GM19043 (cell line): ENCODE measurements at regions not wholly inside any gene's neighbourhood (a gene's known extent, or its start where the extent isn't known, plus 50 kb on each side); places are given as distances from the start of the nearest gene placed in this dataset.

Experiments
- ATAC-seq: cut with Tn5 transposase; IDR thresholded peaks from one replicate; pipeline ENCODE4 v1.9.1; 2021; ENCODE audit warnings: low read depth; ENCODE audit not compliant: unreplicated experiment

DNA sequence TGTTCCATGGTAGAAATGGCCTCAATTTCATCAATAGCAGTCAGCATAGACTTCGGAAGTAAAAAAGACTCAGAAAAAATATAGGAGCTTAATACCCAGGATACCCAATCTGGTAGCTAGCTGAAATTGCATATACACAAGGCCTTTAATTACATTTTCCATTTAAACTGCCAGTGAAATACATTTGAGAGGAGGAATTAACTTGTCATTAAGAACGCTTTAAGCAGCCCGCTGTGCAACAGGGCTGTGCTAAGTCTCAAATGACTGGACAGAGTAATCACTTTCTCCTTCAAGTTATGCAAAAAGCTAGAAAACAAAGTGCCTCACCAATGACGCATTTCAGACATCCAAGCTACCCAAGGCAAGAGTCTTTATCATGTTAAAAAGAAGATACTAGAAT is 558.8 kb downstream of the MBD2 start:
- no peak for ATAC-seq

DNA sequence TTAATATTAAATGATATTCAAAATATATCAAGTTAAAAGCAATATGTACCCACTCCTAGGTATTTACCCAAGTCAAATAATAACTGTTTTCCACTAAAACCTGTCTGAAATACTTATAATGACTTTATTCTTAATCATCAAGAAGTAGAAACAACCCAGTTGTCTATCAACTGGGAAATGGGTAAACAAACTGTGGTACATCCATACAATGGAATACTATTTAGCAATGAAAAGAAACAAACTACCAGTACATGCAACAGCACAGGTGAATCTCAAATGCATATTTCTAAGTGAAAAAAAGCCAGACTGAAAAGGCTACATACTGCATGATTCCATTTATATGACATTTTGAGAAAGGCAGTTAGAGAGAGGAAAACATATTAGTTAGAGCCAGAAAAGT is 559.9 kb downstream of the MBD2 start:
- no peak for ATAC-seq

DNA sequence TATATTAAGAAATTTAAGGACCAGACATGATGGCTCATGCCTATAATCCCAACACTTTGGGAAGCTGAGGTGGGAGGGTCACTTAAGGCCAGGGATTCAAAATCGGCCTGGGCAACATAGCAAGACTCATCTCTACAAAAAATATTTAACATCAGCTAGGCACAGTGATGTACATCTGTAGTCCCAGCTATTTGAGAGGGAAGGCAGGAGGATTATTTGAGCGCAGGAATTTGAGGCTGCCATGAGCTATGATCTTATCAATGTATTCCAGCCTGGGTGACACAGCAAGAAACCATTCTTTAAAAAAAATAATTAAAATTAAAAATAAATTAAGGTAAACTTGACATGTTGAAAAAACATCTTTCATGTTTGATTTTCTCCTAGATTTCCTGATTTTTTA is 564.2 kb downstream of the MBD2 start:
- no peak for ATAC-seq

DNA sequence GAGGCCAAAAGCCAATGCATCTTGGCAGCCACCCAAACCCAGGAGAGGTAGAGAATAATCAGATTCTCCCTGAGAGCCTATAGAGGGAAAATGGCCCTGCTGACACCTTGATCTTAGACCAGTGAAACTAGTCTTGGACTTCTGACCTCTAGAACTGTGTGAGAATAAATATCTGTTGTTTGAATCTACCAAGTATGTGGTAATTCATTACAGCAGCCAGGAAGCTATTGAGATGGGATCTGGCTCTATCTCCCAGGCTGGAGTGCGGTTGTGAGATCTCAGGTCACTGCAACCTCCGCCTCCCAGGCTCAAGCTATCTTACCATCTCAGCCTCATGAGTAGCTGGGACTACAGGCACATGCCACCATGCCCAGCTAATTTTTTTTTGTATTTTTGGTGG is 567.2 kb downstream of the MBD2 start:
- ATAC-seq = no peak

DNA sequence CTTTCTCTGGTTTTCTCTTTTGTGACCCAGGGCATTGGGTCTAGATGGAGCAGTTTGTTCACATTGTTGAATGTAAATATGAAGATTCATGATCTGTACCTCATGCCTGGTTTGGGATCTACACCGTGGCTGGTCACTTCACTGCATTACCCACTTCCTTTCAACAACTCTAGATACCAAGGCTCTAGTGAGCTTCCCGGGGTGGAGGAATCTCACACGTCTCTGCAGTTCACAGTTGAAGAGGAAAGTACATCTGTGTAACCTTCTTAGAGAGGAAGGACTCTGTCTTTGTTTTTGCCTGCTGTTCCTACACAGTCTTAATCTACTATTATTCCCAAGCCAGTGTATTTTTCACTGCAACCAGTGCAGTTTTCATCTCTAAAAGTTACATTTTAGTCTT is 574.8 kb downstream of the MBD2 start:
- ATAC-seq = no peak

DNA sequence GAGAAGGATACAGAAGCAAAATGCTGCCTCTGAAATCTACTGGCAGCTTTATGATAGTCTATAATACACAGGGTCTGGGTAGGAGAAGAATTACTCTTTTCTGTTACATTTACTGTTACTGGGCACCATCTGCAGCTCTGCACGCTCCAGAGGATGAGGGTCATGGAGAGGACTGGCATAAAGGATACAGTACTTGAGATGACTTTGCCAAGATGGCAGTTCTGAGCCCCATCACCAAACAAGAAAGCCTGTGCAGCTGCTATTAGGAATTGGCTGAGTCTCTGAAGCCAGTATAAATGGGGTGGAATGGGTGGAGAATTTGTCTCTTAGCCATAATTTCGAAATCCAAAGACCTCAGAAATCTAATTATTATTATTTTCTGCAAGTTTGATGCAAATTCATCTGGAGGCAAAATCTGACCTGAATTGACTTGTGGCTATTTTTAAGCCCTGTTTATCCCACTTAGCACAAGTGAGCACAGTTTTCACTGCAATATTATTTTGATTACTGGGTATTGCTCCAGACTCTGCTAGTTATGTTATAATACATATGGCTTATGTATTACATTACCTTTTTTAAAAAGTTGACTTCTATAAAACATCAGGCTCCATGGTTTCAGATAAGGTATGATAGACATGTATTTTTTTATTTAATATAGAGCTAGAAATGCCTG is 579.5 kb downstream of the MBD2 start:
- ATAC-seq = no peak

DNA sequence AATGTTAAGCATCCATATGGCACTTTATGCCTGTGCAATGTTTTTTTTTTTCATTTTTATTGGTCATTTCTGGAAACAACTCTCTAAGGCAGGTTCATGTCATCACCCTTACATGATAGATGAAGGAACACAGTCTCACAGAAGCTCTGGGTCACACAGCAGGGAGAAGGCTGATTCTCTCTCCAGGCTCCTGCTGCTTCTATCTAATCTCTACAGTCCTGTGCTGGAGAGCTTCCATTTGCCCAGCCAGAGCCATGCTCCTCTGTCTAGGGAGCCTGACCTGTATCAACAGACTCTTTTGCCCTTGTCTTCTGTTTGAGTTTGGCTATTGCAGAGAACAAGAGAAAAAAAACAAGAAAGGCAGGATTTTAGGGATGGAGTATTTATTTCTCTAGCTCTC is 584.8 kb downstream of the MBD2 start:
- ATAC-seq = no peak

DNA sequence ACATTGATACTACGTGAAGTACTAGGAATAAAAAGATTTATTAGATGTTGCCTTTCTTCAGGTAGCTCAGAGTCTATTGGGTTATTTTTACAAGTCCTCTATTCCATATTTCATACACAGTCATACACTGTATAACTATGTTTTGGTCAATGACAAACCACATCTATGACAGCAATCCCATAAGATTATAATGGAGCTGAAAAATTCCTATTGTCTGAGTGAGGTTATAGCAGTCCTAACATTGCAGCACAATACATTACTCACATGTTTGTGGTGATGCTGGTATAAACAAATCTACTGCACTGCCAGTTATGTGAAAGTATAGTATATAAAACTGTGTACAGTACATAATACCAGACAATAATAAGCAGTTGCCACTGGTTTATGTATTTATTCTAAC is 595.1 kb downstream of the MBD2 start:
- no peak for ATAC-seq

DNA sequence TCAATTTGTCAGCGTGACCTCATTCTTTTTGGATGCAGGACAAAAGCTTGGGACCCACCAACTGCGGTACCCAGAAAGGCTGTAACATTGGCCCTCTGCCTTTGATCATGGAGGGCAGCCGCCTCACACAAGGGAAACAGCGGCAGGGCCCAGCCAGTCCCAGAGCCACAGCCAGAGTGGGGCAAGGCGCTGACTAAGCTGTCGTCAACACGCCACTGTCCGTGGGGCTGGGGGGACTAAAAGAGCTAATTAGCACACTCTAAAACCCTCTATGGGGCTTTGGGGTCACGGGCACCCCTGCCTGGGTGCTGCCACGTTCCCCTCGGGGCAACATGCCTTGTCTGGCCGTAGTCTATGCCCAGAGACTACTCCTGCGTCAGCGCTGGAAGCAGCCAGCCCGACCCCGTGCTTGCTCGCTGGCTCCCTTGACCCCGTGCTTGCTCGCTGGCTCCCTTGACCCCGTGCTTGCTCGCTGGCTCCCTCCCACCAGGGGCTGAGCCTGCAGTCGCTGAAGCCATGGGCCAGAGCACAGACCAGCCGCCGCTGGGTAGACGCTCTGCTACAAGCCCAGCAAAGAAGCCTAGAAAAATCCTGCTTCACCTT is 598.4 kb downstream of the MBD2 start:
- no peak for ATAC-seq

DNA sequence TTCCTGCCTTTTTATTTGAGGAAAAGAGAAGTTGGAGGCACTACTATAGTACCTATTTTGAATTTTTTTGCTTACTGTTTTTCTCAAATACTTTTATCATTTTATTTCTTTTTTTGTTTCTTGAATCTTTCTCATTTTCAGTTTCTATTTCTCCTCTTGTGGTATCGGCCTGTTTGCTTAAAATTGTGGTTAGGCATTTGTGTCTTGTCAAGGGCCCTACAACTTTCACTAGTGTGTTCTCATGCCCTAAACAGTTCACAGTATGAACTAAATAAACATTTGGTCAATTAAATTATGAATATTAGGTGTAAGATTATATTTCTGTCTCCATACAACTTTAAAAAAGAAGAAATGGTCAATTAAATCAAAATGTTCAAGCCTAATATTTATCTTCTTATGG is 613.5 kb downstream of the MBD2 start:
- no peak for ATAC-seq

DNA sequence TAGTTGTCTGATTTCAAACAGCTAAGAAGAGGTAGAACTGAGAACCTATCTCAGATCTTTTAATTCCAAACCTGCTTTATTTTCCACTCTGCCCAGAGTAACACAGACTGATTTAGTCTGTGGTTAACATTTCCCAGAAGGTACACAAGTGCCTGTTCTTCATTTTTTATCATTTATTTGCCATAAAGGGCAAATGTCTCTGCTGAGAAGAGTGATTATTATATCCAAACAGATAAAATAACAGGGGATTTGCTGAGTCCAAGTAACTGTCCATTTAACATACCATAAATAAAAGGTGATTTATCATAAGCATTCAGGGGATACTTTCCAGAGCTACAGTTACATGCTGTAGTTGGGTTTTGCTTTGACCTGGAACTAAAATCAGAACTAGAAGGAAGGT is 617.7 kb downstream of the MBD2 start:
- no peak for ATAC-seq

DNA sequence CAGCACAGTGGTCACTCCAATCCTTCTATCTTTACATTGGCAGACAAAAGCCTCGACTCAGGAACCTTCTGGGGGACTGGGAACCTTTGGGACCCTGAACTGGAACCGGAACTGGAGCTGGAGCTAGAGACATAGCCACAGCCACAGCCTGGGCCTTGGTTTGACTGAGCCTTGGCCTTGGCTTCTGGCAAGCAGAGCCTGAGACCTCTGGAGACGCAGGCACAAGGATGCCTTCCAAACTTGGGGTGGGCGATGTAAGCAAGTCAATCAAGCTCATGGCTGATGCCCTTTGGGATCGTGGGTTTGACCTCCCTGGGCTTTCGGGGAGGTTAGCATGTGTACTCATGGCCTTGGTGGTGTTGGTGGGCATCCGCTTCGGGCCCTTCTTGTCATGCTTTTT is 619.3 kb downstream of the MBD2 start:
- no peak for ATAC-seq

DNA sequence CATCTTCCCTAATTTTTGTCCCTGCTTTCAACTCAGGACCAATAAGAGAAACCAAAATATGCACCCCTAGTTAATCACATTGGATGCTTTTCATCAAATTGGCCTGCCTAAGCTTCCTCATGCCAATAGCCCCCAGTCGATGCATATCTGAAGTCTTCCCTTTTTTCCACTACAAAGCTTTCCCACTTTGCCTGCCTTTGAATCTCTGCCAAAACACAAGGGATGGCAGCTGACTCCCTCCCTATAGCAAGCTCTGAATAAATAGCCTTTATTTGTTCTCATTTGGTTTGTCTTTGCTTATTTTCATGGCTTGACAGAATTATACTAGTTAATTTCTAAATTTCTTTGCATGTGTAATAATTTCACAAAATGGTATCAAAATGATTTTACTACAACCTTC is 621.2 kb downstream of the MBD2 start:
- ATAC-seq = no peak

DNA sequence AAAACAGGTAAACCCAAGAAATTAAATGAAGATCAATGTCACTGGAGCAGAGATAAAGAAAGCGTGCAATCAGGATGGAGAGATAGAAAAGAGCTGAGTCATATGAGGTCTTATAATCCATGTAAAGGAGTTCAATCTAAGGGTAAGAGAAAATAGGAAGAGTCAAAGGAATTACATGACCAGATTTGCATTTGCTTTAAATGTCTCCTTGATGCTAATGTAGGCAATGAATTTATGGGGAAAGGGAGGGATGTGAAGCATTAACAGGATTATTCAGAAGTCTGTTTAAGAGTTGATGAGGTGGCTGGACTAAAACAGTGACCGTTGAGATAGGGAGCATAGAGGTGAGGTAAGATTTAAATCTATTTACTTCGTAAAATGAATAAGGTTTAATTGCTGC is 623.1 kb downstream of the MBD2 start:
- no peak for ATAC-seq

DNA sequence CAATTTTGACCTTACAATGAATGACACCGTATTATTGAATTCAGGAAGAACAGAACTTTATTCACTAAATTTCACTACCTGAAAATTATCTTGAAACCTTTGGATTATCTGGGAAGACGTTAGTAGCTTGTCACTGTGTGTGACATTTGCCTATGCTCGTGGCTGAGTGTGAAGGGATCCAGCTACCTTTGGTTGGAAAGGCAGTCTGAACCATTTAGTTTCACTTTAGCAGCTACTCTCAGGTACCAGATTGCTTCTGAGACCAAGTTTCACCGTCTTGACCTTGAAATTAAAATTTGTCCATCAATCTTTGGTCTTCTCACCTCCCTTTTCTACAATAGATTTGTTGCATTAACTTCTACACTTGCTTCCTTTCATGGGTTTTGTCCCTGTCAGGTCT is 637.5 kb downstream of the MBD2 start:
- no peak for ATAC-seq
